ENCODE measurements at regions not wholly inside any gene's neighbourhood (a gene's known extent, or its start where the extent isn't known, plus 50 kb on each side); places are given as distances from the start of the nearest gene placed in this dataset.
A peak's percentile ranks its signal among the peaks of the same experiment; 100 is the strongest.

DNA sequence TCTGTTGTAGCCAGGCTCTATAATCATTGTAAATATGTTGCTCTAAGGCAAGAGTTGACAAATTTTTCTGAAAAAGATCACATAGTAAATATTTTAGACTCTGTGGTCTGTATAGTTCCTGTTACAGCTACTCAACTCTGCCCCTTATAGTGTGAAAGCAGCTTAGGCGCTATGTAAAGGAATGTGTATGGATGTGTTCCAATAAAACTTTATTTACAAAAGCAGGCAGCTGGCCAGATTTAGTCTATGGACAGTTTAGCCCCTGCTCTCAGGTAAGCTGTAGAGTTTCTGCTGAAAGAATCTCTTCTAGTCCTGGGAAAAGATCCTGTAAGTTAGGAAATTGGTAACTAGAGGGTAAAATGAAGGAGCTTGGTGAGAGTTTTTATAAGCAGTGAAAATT, 133.1 kb downstream of the SALL1 start:
- no peaks in the 10 kb centered on the region for H3K9me3 ChIP-seq
- 73 to 83% methylated on average over 1 of the region's 1 CpG for WGBS, 2 donors

DNA sequence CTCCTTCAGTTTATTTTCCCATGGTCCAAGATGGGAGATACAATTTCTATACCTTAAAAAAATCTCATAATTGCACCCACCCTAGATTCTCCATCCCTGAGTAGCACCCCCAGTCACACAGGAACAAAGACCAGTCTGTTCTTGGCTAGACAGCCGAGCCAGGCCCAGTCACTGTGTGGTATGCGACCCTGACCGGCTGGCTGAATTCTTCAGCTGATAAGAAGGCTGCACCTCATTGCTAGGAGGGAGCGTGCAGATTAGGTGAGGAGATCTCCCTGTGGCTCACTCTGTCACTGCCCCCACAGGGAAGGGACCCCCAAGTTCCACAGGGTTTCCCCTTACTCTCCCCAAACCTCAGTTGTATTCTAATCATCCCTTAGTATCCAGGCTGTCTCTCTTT, 138.7 kb downstream of the SALL1 start:
- Histone ChIP-seq H3K27ac (peak overlapping the region in 1 of 4 donors; percentile 25), H3K27me3 (no peaks in the 10 kb centered on the region), H3K36me3 (replicated peaks in 1 of 2; ENCODE audit: insufficient read depth in 1 of 2, low read depth in 2 of 2) (no peaks in the 10 kb centered on the region), H3K4me1 (peaks cover 12% of the 10 kb centered on the region), H3K4me3 (no peak overlapping the region), H3K9me3 (peaks cover 0 to 15% (median 0%) of the 10 kb centered on the region in 3 donors)
- intact Hi-C loops (cut with DNase I), result no loop called here
- 21 to 22% methylated on average over 4 of the region's 4 CpGs for WGBS, 2 donors
- DNase-seq, result peak in 2 of 4 donors; percentile 10 to 27
- no peak for TF ChIP-seq POLR2A (IDR thresholded peaks at IDR 0.05)
- TF ChIP-seq, protein P1, sequence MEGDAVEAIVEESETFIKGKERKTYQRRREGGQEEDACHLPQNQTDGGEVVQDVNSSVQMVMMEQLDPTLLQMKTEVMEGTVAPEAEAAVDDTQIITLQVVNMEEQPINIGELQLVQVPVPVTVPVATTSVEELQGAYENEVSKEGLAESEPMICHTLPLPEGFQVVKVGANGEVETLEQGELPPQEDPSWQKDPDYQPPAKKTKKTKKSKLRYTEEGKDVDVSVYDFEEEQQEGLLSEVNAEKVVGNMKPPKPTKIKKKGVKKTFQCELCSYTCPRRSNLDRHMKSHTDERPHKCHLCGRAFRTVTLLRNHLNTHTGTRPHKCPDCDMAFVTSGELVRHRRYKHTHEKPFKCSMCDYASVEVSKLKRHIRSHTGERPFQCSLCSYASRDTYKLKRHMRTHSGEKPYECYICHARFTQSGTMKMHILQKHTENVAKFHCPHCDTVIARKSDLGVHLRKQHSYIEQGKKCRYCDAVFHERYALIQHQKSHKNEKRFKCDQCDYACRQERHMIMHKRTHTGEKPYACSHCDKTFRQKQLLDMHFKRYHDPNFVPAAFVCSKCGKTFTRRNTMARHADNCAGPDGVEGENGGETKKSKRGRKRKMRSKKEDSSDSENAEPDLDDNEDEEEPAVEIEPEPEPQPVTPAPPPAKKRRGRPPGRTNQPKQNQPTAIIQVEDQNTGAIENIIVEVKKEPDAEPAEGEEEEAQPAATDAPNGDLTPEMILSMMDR (IDR thresholded peaks at IDR 0.05), result no peak
- ATAC-seq, result peak; percentile 78

More for the DNA sequence above, 133.1 kb downstream of the SALL1 start:
- no peaks in the 10 kb centered on the region for H3K36me3 ChIP-seq (replicated peaks in 1 of 2; ENCODE audit: insufficient read depth in 1 of 2, low read depth in 2 of 2)
- no peak overlapping the region for H3K27ac ChIP-seq
- H3K27me3 ChIP-seq, result no peaks in the 10 kb centered on the region
- DNase-seq (no peak), ATAC-seq (no peak)
- H3K4me3 ChIP-seq, result no peak overlapping the region
- intact Hi-C loops (cut with DNase I), result no loop called here
- TF ChIP-seq, protein P1 (IDR thresholded peaks at IDR 0.05), result no peak
- TF ChIP-seq POLR2A (IDR thresholded peaks at IDR 0.05), result no peak
- peaks cover 2% of the 10 kb centered on the region for H3K4me1 ChIP-seq

DNA sequence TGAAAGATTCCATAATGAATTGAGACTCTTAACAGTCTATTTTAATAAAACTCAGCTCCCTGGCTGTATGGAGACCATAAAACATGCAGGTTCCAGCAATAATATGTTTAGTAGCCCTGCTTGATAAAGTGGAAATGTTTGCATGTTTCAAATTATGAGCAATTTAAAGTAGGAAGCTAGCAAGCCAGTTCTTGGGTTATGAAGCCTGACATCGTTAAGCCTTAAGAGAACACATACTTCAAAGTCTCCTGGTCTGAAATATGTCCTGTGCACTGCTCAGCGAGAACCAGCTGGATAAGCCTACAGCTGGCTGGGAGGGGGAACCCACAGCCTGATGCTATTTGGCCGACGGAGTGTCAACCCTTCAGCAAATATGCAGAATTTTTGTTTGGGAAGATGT, 140.3 kb downstream of the SALL1 start:
- TF ChIP-seq, protein P1 (IDR thresholded peaks at IDR 0.05), result no peak
- no peak for TF ChIP-seq POLR2A (IDR thresholded peaks at IDR 0.05)
- peaks cover 12% of the 10 kb centered on the region for H3K4me1 ChIP-seq
- DNase-seq (no peak), ATAC-seq (no peak)
- no peak overlapping the region for H3K4me3 ChIP-seq
- H3K9me3 ChIP-seq, result peaks cover 0 to 15% (median 0%) of the 10 kb centered on the region in 3 donors
- H3K27ac ChIP-seq, result no peak overlapping the region
- 78 to 79% methylated on average over 4 of the region's 4 CpGs for WGBS, 2 donors
- intact Hi-C loops (cut with DNase I), result no loop called here
- H3K27me3 ChIP-seq, result no peaks in the 10 kb centered on the region
- no peaks in the 10 kb centered on the region for H3K36me3 ChIP-seq (replicated peaks in 1 of 2; ENCODE audit: insufficient read depth in 1 of 2, low read depth in 2 of 2)

DNA sequence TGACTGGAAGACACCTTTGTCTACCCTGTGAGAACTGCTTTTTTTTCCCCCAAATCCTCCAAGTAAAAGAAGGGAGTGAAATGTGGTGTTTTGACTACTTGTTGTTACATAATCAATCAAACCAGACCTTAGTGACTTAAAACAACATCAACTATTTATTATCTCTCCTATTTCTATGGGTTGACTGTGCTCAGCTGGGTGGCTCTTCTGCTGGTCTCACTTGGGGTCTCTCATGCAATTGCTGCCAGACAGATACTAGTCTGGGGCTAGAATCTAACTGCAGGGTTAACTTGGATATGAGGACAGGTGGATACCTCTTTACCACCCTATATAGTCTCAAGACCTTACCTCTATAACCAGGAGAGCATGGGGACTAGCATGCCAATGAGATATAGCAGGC, 141.3 kb downstream of the SALL1 start:
- DNase-seq (no peak), ATAC-seq (no peak)
- Histone ChIP-seq H3K4me1 (peaks cover 12% of the 10 kb centered on the region), H3K9me3 (peaks cover 0 to 15% (median 0%) of the 10 kb centered on the region in 3 donors), H3K27me3 (no peaks in the 10 kb centered on the region), H3K36me3 (replicated peaks in 1 of 2; ENCODE audit: insufficient read depth in 1 of 2, low read depth in 2 of 2) (no peaks in the 10 kb centered on the region), H3K4me3 (no peak overlapping the region), H3K27ac (no peak overlapping the region)
- TF ChIP-seq, protein P1 (IDR thresholded peaks at IDR 0.05), result no peak
- no peak for TF ChIP-seq POLR2A (IDR thresholded peaks at IDR 0.05)
- intact Hi-C loops (cut with DNase I), result no loop called here

DNA sequence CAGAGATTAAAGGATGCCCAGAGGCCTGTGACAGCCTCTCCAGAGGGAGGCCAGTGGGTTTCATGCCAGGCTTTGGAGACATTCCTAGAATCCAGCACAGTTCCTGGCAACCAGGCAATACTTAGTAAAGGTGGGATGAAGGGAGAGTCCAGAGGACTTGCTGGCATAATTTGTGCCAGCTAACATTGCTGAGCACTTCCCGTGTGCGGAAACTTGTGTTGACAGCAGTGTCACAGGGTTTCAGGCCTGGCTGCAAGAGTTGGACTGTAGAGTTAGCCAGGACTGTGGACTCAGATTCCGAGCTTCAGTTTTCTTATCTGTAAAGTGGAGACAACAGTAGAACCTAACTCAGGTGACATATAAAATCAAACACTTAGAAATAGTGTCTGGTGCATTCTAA, 141.7 kb downstream of the SALL1 start:
- Histone ChIP-seq H3K4me3 (no peak overlapping the region), H3K27ac (no peak overlapping the region), H3K27me3 (no peaks in the 10 kb centered on the region), H3K9me3 (peaks cover 0 to 15% (median 0%) of the 10 kb centered on the region in 3 donors), H3K4me1 (peaks cover 15% of the 10 kb centered on the region), H3K36me3 (replicated peaks in 1 of 2; ENCODE audit: insufficient read depth in 1 of 2, low read depth in 2 of 2) (no peaks in the 10 kb centered on the region)
- intact Hi-C loops (cut with DNase I), result no loop called here
- no peak for DNase-seq
- whole genome bisulfite sequencing, 2 donors, result 91 to 93% methylated on average over 3 of the region's 3 CpGs
- ATAC-seq, result no peak
- TF ChIP-seq POLR2A (IDR thresholded peaks at IDR 0.05), result no peak
- TF ChIP-seq, protein P1 (IDR thresholded peaks at IDR 0.05), result no peak
